Upper lobe of left lung (tissue), 6 donors: ENCODE measurements at regions not wholly inside any gene's neighbourhood (a gene's known extent, or its start where the extent isn't known, plus 50 kb on each side); places are given as distances from the start of the nearest gene placed in this dataset.

Experiments
- ATAC-seq, 2 donors: fragments of 200-7000 bp; cut with Tn5 transposase; one replicate each; pipeline ENCODE4 v1.9.1; 2022; ENCODE audit warnings: mild to moderate bottlenecking in 2 of 2, moderate library complexity in 2 of 2; ENCODE audit not compliant: low FRiP score in 2 of 2
- DNase-seq, 2 donors: peaks; one replicate each; pipeline ENCODE4 v3.0.0-alpha.2; 2019 to 2020
- H3K27ac ChIP-seq, 4 donors: fragments of 200-600 bp; sonication (generic); one replicate each; pipeline ENCODE4 v1.5.1; 2016 to 2019
- H3K27me3 ChIP-seq, 4 donors: fragments of 200-600 bp; sonication (generic); one replicate each; pipeline ENCODE4 v1.5.1; 2017 to 2019
- H3K36me3 ChIP-seq, 4 donors: fragments of 200-600 bp; sonication (generic); one replicate each; pipeline ENCODE4 v1.5.1; 2016 to 2019
- H3K4me1 ChIP-seq, 4 donors: fragments of 200-600 bp; sonication (generic); one replicate each; pipeline ENCODE4 v1.5.1; 2018 to 2019
- H3K4me3 ChIP-seq, 4 donors: fragments of 200-600 bp; sonication (generic); one replicate each; pipeline ENCODE4 v1.5.1; 2017 to 2019; ENCODE audit warnings: mild to moderate bottlenecking in 2 of 4, moderate library complexity in 1 of 4
- H3K9me3 ChIP-seq, 4 donors: fragments of 200-600 bp; sonication (generic); one replicate each; pipeline ENCODE4 v1.5.1; 2018 to 2019
- EP300 ChIP-seq, 4 donors: sonication (generic); formaldehyde crosslinking; IDR thresholded peaks; one replicate each; pipeline ENCODE4 v1.5.1; 2017; ENCODE audit warnings: antibody characterized with exemption in 4 of 4, control low read depth in 2 of 4
- POLR2A ChIP-seq, 4 donors: fragments of 450-650 bp; IDR thresholded peaks; one replicate each; pipeline ENCODE4 v1.5.1; 2016 to 2017; ENCODE audit warnings: antibody characterized with exemption in 4 of 4, mild to moderate bottlenecking in 2 of 4
- POLR2AphosphoS5 ChIP-seq, 2 donors: sonication (generic); formaldehyde crosslinking; IDR thresholded peaks; one replicate each; pipeline ENCODE4 v1.5.1; 2017; ENCODE audit warnings: antibody characterized with exemption in 2 of 2
- WGBS, 2 donors: methylation state at CpG; one replicate each; pipeline ENCODE4 v1.1.5; 2017 to 2018; 5-methylcytosine and 5-hydroxymethylcytosine counted together
- TF ChIP-seq, protein P1 (sequence below), 6 experiments: fragments of 450-650 bp in 4 of 6; fragments of 200-600 bp in 2 of 6; sonication (generic) in 2 of 6; IDR thresholded peaks; one replicate each; pipeline ENCODE4 v1.5.1; 2016 to 2019; ENCODE audit warnings: antibody characterized with exemption in 6 of 6
- donor health status: DM: no; HTN: no; CAD: no; lungs with moderate emphysema.
- donor health status: DM: no; HTN: yes; CAD: no; lungs with severe emphysema.

- Histone ChIP-seq H3K27me3 (no peaks in the 10 kb centered on the region), H3K4me1 (no peaks in the 10 kb centered on the region), H3K9me3 (no peaks in the 10 kb centered on the region), H3K4me3 (no peak overlapping the region), H3K36me3 (no peaks in the 10 kb centered on the region), H3K27ac (no peak overlapping the region)
- ATAC-seq (no peak), DNase-seq (peak in 1 of 2 donors; percentile 32)
- TF ChIP-seq POLR2A (IDR thresholded peaks at IDR 0.05) (no peak), EP300 (IDR thresholded peaks at IDR 0.05) (no peak), POLR2AphosphoS5 (IDR thresholded peaks at IDR 0.05) (no peak)
- TF ChIP-seq, protein P1, sequence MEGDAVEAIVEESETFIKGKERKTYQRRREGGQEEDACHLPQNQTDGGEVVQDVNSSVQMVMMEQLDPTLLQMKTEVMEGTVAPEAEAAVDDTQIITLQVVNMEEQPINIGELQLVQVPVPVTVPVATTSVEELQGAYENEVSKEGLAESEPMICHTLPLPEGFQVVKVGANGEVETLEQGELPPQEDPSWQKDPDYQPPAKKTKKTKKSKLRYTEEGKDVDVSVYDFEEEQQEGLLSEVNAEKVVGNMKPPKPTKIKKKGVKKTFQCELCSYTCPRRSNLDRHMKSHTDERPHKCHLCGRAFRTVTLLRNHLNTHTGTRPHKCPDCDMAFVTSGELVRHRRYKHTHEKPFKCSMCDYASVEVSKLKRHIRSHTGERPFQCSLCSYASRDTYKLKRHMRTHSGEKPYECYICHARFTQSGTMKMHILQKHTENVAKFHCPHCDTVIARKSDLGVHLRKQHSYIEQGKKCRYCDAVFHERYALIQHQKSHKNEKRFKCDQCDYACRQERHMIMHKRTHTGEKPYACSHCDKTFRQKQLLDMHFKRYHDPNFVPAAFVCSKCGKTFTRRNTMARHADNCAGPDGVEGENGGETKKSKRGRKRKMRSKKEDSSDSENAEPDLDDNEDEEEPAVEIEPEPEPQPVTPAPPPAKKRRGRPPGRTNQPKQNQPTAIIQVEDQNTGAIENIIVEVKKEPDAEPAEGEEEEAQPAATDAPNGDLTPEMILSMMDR (IDR thresholded peaks at IDR 0.05), result no peak
- 79 to 90% methylated on average over 5 of the region's 5 CpGs for WGBS, 2 donors
These were observed 297.1 kb upstream of the C9orf72 start for GRCh38 chr9:27870404-27870803.

- no peaks in the 10 kb centered on the region for H3K36me3 ChIP-seq
- H3K4me1 ChIP-seq, result no peaks in the 10 kb centered on the region
- H3K27ac ChIP-seq, result no peak overlapping the region
- ATAC-seq, result no peak
- H3K4me3 ChIP-seq, result no peak overlapping the region
- H3K27me3 ChIP-seq, result no peaks in the 10 kb centered on the region
- TF ChIP-seq, protein P1 (IDR thresholded peaks at IDR 0.05), result no peak
- TF ChIP-seq POLR2A (IDR thresholded peaks at IDR 0.05) (no peak), POLR2AphosphoS5 (IDR thresholded peaks at IDR 0.05) (no peak), EP300 (IDR thresholded peaks at IDR 0.05) (no peak)
- 25 to 34% methylated on average over 3 of the region's 3 CpGs for WGBS, 2 donors
- DNase-seq, result no peak
- H3K9me3 ChIP-seq, result no peaks in the 10 kb centered on the region
These were observed 306.9 kb upstream of the C9orf72 start for GRCh38 chr9:27880156-27880555.

- 55 to 74% methylated on average over 3 of the region's 3 CpGs for WGBS, 2 donors
- ATAC-seq (no peak), DNase-seq (no peak)
- Histone ChIP-seq H3K36me3 (no peaks in the 10 kb centered on the region), H3K9me3 (no peaks in the 10 kb centered on the region), H3K27ac (no peak overlapping the region), H3K27me3 (no peaks in the 10 kb centered on the region), H3K4me1 (no peaks in the 10 kb centered on the region), H3K4me3 (no peak overlapping the region)
- TF ChIP-seq POLR2A (IDR thresholded peaks at IDR 0.05) (no peak), POLR2AphosphoS5 (IDR thresholded peaks at IDR 0.05) (no peak), EP300 (IDR thresholded peaks at IDR 0.05) (no peak)
- TF ChIP-seq, protein P1 (IDR thresholded peaks at IDR 0.05), result no peak
These were observed 307.4 kb upstream of the C9orf72 start for GRCh38 chr9:27880635-27881034.

DNA sequence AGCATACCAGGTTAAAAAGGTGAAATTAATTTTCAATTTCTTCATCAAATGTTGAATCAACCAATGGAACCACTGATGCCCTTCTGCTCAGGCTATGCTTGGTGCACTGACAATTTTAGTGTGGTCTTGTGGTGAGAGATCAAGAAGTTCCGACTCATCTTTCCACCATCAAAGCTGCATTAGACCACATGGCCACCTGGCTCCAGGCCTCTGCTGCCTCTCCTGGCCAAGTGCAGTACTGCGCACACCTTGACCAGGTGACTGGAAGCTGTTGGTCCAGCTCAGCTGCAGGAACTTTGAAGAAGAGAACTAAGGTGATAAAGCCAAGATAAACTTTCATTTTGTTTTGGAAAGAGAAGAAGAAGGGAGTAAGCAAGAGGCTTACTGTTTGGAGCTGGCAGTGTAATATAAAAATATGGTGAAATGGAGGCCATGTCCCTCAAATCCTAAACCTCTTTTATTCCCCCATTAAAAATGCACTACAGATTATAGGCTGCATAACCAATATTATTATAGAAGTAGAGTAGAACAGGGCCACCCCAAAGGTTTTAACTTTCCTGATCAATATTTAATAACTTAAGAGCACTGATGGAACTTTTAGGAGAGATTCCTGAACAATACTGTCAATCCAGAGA, 315.5 kb upstream of the C9orf72 start:
- Histone ChIP-seq H3K36me3 (no peaks in the 10 kb centered on the region), H3K4me1 (no peaks in the 10 kb centered on the region), H3K4me3 (no peak overlapping the region), H3K27ac (no peak overlapping the region), H3K27me3 (no peaks in the 10 kb centered on the region), H3K9me3 (no peaks in the 10 kb centered on the region)
- ATAC-seq (no peak), DNase-seq (peak; percentile 13 to 31)
- TF ChIP-seq POLR2A (IDR thresholded peaks at IDR 0.05) (no peak), EP300 (IDR thresholded peaks at IDR 0.05) (no peak), POLR2AphosphoS5 (IDR thresholded peaks at IDR 0.05) (no peak)
- TF ChIP-seq, protein P1 (IDR thresholded peaks at IDR 0.05), result peak; percentile 17 to 53 (median 29)
- 87 to 89% methylated on average over 2 of the region's 2 CpGs for WGBS, 2 donors

GRCh38 chr9:27924502-27924901, 351.2 kb upstream of the C9orf72 start:
- no peak for ATAC-seq
- Histone ChIP-seq H3K36me3 (no peaks in the 10 kb centered on the region), H3K27me3 (no peaks in the 10 kb centered on the region), H3K27ac (no peak overlapping the region), H3K9me3 (no peaks in the 10 kb centered on the region), H3K4me1 (no peaks in the 10 kb centered on the region), H3K4me3 (no peak overlapping the region)
- WGBS, 2 donors, result 72 to 79% methylated on average over 1 of the region's 1 CpG
- TF ChIP-seq POLR2A (IDR thresholded peaks at IDR 0.05) (no peak), POLR2AphosphoS5 (IDR thresholded peaks at IDR 0.05) (no peak), EP300 (IDR thresholded peaks at IDR 0.05) (no peak)
- TF ChIP-seq, protein P1 (IDR thresholded peaks at IDR 0.05), result no peak
- DNase-seq, result no peak
